Peyer's patch (tissue), 4 donors: ENCODE measurements at regions not wholly inside any gene's neighbourhood (a gene's known extent, or its start where the extent isn't known, plus 50 kb on each side); places are given as distances from the start of the nearest gene placed in this dataset.

ENCODE experiments used
- CTCF ChIP-seq, 6 experiments: fragments of 450-650 bp in 4 of 6; fragments of 200-600 bp in 2 of 6; sonication (generic) in 1 of 6; IDR thresholded peaks; one replicate each; pipeline ENCODE4 v1.5.1; 2017 to 2019; ENCODE audit warnings: antibody characterized with exemption in 6 of 6, mild to moderate bottlenecking in 3 of 6, moderate library complexity in 1 of 6
- POLR2A ChIP-seq, 2 donors: fragments of 450-650 bp; IDR thresholded peaks; one replicate each; pipeline ENCODE4 v1.5.1; 2017; ENCODE audit warnings: antibody characterized with exemption in 2 of 2, mild to moderate bottlenecking in 2 of 2, moderate library complexity in 2 of 2

- no peak for TF ChIP-seq CTCF (IDR thresholded peaks at IDR 0.05)
- TF ChIP-seq POLR2A (IDR thresholded peaks at IDR 0.05), result no peak
Observed at GRCh38 chr3:174346571-174346970, 512.6 kb upstream of the NAALADL2 start.
